Small intestine (tissue), 7 donors: ENCODE measurements at regions not wholly inside any gene's neighbourhood (a gene's known extent, or its start where the extent isn't known, plus 50 kb on each side); places are given as distances from the start of the nearest gene placed in this dataset.
"Not testable (repeated sequence)": the region's sequence is repeated elsewhere in the genome, so short reads cannot be mapped to it uniquely, and the experiment has no call there.

Experiments
- DNase-seq, 2 donors: peaks; one replicate each; pipeline versions ENCODE4 v3.0.0 to v3.0.0-alpha.2; 2013
- FAIRE-seq: peaks from 2 replicates; lab custom pipeline; 2012; peaks lifted over from hg19 to GRCh38; lab: Jason Lieb, UNC
- H3K27ac ChIP-seq, 3 donors: one replicate each; pipeline ENCODE4 v1.5.1; 2013; ENCODE audit warnings: low read length in 2 of 3, mild to moderate bottlenecking in 2 of 3, control low read depth in 1 of 3, inconsistent platforms in 1 of 3, low read depth in 1 of 3, moderate library complexity in 1 of 3
- H3K27me3 ChIP-seq, 3 donors: one replicate each; pipeline ENCODE4 v1.6.1; 2013; ENCODE audit warnings: low read length in 3 of 3, inconsistent platforms in 1 of 3; ENCODE audit not compliant: control insufficient read depth in 3 of 3, insufficient read depth in 3 of 3
- H3K36me3 ChIP-seq, 3 donors: one replicate each; pipeline ENCODE4 v1.6.1; 2013; ENCODE audit warnings: low read length in 3 of 3, inconsistent platforms in 1 of 3, low read depth in 1 of 3, mild to moderate bottlenecking in 1 of 3, moderate library complexity in 1 of 3; ENCODE audit not compliant: control insufficient read depth in 3 of 3, insufficient read depth in 2 of 3
- H3K4me1 ChIP-seq, 3 donors: one replicate each; pipeline ENCODE4 v1.6.1; 2013; ENCODE audit warnings: low read length in 2 of 3, inconsistent platforms in 1 of 3, low read depth in 1 of 3, mild to moderate bottlenecking in 1 of 3, moderate library complexity in 1 of 3; ENCODE audit not compliant: control insufficient read depth in 3 of 3, insufficient read depth in 2 of 3
- H3K4me3 ChIP-seq, 3 donors: one replicate each; pipeline ENCODE4 v1.5.1; 2013; ENCODE audit warnings: low read length in 3 of 3, control low read depth in 1 of 3, inconsistent platforms in 1 of 3, low read depth in 1 of 3, mild to moderate bottlenecking in 1 of 3, moderate library complexity in 1 of 3
- H3K9me3 ChIP-seq, 2 donors: one replicate each; pipeline ENCODE4 v1.6.1; 2013; ENCODE audit warnings: low read depth in 1 of 2, low read length in 1 of 2; ENCODE audit not compliant: control insufficient read depth in 2 of 2, insufficient read depth in 1 of 2
- WGBS, 3 donors: extraction: QIAGEN DNeasy Blood & Tissue Kit; methylation state at CpG; one replicate each; pipeline ENCODE4 v1.1.7; 2013; 5-methylcytosine and 5-hydroxymethylcytosine counted together
- donor health status: healthy with polysubstance abuse.
- donor health status: control.
- donor health status: control.
- donor health status: Bipolar disorder and iron deficiency.
- donor health status: healthy.

DNA sequence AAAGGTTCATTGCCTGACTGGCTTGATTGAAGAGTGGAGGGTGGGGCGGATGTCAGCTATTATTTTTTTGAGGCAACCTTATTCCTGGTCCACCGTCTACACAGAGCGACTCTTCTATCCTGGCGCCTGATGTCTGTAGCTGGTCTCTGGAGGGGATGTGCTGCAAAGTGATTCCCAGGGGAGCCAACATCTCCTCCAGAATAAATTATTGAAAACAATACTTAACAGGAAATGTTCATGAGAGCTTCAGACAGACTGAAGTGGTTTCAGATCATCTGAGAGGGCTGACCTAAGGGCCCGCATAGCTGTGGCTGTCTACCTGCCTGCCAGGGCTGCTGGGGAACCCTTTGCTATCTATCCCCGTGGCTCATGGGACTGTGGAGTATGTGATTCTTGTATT is 66.7 kb downstream of the TEX35 start:
- H3K36me3 ChIP-seq, result no peaks in the 10 kb centered on the region
- peak overlapping the region in 1 of 3 donors; percentile 57 for H3K27ac ChIP-seq
- peaks cover 2 to 11% (median 8%) of the 10 kb centered on the region in 3 donors for H3K4me1 ChIP-seq
- no peaks in the 10 kb centered on the region for H3K27me3 ChIP-seq
- no peak overlapping the region for H3K4me3 ChIP-seq
- H3K9me3 ChIP-seq, result no peaks in the 10 kb centered on the region
- WGBS, 3 donors, result 80 to 88% (median 82%) methylated on average over 6 of the region's 6 CpGs
- FAIRE-seq (no peak), DNase-seq (no peak)

GRCh38 chr1:178580096-178580495 is 67.2 kb downstream of the TEX35 start:
- no peak for DNase-seq
- WGBS, 3 donors, result 93 to 96% (median 94%) methylated on average over 5 of the region's 5 CpGs
- no peaks in the 10 kb centered on the region for H3K36me3 ChIP-seq
- H3K27ac ChIP-seq, result peak overlapping the region in 1 of 3 donors; percentile 57
- H3K4me1 ChIP-seq, result peaks cover 2 to 11% (median 8%) of the 10 kb centered on the region in 3 donors
- no peak overlapping the region for H3K4me3 ChIP-seq
- no peaks in the 10 kb centered on the region for H3K27me3 ChIP-seq
- H3K9me3 ChIP-seq, result no peaks in the 10 kb centered on the region
- FAIRE-seq, result no peak

GRCh38 chr1:178580876-178581275 is 68.0 kb downstream of the TEX35 start:
- FAIRE-seq, result no peak
- H3K27me3 ChIP-seq, result no peaks in the 10 kb centered on the region
- peaks cover 2 to 4% (median 2%) of the 10 kb centered on the region in 3 donors for H3K4me1 ChIP-seq
- 80 to 85% (median 82%) methylated on average over 5 of the region's 5 CpGs for WGBS, 3 donors
- no peak overlapping the region for H3K4me3 ChIP-seq
- DNase-seq, result no peak
- peak overlapping the region in 1 of 3 donors; percentile 57 for H3K27ac ChIP-seq
- H3K9me3 ChIP-seq, result no peaks in the 10 kb centered on the region
- H3K36me3 ChIP-seq, result no peaks in the 10 kb centered on the region

- H3K27me3 ChIP-seq, result no peaks in the 10 kb centered on the region
- no peaks in the 10 kb centered on the region for H3K4me1 ChIP-seq
- H3K36me3 ChIP-seq, result no peaks in the 10 kb centered on the region
- no peak overlapping the region for H3K4me3 ChIP-seq
- H3K9me3 ChIP-seq, result no peaks in the 10 kb centered on the region
- FAIRE-seq, result no peak
- 68 to 81% (median 72%) methylated on average over 12 of the region's 12 CpGs for WGBS, 3 donors
- DNase-seq, result no peak
- peak overlapping the region in 1 of 3 donors; percentile 57 for H3K27ac ChIP-seq
Observed at GRCh38 chr1:178581351-178582303, 68.7 kb downstream of the TEX35 start.

DNA sequence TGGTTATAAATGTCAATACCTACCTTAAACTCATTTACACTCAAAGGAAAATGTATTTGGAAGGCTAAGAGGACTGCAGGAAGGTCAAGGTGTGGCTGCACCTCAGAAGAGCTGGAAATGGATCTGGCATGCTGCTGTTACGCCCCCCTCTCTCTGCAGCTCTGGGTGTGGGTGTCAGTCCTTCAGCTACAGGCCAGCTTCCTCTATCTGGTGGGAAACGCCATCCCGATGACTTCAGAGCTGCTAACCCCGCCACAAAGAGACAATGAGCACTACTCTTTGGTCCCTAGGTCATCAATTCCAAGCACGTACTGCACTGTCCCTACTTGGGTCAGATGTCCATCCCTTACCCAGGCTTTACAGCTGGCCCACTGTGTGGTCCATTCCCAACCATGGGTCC is 74.2 kb downstream of the TEX35 start:
- Histone ChIP-seq H3K4me3 (no peak overlapping the region), H3K27me3 (no peaks in the 10 kb centered on the region), H3K36me3 (no peaks in the 10 kb centered on the region), H3K27ac (no peak overlapping the region), H3K4me1 (no peaks in the 10 kb centered on the region), H3K9me3 (peaks cover 0 to 3% of the 10 kb centered on the region in 2 donors)
- DNase-seq (no peak), FAIRE-seq (no peak)
- 92 to 93% (median 93%) methylated on average over 5 of the region's 5 CpGs for WGBS, 3 donors

DNA sequence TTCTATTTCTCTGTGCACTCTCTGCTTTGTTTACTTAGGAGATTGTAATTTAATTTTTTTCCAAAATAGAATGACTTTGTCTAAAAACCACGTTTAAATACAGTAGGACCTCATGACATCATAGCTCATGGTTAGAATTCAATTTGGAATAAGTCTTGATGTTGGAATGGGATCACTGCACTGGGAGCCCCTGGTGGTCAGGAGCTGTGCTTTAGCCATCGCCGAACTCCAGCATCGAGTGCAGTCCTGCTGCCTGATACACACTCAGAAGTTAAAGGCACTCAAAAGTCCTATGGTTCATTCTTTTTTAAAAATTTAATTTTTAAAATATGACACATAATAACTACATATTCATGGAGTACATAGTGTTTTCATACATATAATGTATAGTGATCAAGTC is 75.1 kb downstream of the TEX35 start:
- no peaks in the 10 kb centered on the region for H3K4me1 ChIP-seq
- no peaks in the 10 kb centered on the region for H3K27me3 ChIP-seq
- no peak overlapping the region for H3K27ac ChIP-seq
- peaks cover 0 to 3% of the 10 kb centered on the region in 2 donors for H3K9me3 ChIP-seq
- no peaks in the 10 kb centered on the region for H3K36me3 ChIP-seq
- DNase-seq (no peak), FAIRE-seq (no peak)
- 77 to 79% (median 78%) methylated on average over 4 of the region's 4 CpGs for WGBS, 3 donors
- no peak overlapping the region for H3K4me3 ChIP-seq

DNA sequence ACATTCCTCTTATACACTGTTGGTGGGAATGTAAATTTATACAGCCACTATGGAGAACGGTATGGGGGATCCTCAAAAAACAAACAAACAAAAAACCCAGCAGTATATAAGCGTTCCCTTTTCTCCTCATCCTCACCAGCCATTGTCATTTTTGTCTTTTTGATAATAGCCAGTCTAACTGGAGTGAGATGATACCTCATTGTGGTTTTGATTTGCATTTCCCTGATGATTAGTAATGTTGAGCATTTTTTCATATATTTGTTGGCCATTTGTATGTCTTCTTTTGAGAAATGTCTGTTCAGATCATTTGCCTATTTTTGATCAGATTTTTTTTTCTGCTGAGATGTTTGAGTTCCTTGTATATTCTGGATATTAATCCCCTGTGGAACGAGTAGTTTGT is 76.1 kb downstream of the TEX35 start:
- not testable (repeated sequence) for DNase-seq, H3K4me3 ChIP-seq, H3K36me3 ChIP-seq, H3K27me3 ChIP-seq, H3K27ac ChIP-seq, FAIRE-seq, H3K9me3 ChIP-seq, H3K4me1 ChIP-seq
- 72 to 85% (median 79%) methylated on average over 3 of the region's 3 CpGs for WGBS, 3 donors

DNA sequence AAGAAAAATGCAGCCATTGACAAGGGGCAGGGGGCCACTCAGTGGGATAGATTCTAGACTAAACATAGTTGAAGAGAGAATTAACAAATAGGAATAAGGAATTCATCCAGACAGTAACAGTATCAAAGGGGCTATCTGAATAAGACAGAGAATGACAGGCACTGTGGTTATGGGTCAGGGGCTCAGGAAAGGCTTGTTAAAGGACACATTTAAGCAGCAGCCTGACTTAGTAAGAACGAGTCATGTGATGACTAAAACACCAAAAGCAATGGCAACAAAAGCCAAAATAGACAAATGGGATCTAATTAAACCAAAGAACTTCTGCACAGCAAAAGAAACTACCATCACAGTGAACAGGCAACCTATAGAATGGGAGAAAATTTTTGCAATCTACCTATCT is 78.9 kb downstream of the TEX35 start:
- H3K27ac ChIP-seq, H3K4me1 ChIP-seq, H3K36me3 ChIP-seq, H3K4me3 ChIP-seq, H3K27me3 ChIP-seq, FAIRE-seq, H3K9me3 ChIP-seq, DNase-seq: not testable (repeated sequence)
- 68 to 88% (median 85%) methylated on average over 1 of the region's 1 CpG for WGBS, 3 donors
